GM06990 (cell line): ENCODE measurements at regions not wholly inside any gene's neighbourhood (a gene's known extent, or its start where the extent isn't known, plus 50 kb on each side); places are given as distances from the start of the nearest gene placed in this dataset.

Experiments used
- DNase-seq: peaks from one replicate; pipeline ENCODE4 v3.0.0-alpha.2; 2011; ENCODE audit not compliant: insufficient read length; ENCODE audit errors: extremely low read depth
- H3K27me3 ChIP-seq: replicated peaks from 2 replicates; pipeline ENCODE4 v1.6.0; 2011; ENCODE audit warnings: low read length; ENCODE audit not compliant: control insufficient read depth, insufficient read depth
- H3K36me3 ChIP-seq: 2 replicates; pipeline ENCODE4 v1.5.1; 2011; ENCODE audit warnings: low read length; ENCODE audit not compliant: control insufficient read depth, insufficient read depth
- H3K4me3 ChIP-seq: replicated peaks from 2 replicates; pipeline ENCODE4 v1.5.1; 2011; ENCODE audit warnings: low read depth, mild to moderate bottlenecking, control low read depth, low read length
- TF ChIP-seq, protein P1 (sequence below): IDR thresholded peaks from 2 replicates; pipeline ENCODE4 v1.5.1; 2011; ENCODE audit warnings: low read length, control low read depth, mild to moderate bottlenecking, inconsistent platforms; ENCODE audit not compliant: insufficient read depth, poor library complexity, severe bottlenecking

DNA sequence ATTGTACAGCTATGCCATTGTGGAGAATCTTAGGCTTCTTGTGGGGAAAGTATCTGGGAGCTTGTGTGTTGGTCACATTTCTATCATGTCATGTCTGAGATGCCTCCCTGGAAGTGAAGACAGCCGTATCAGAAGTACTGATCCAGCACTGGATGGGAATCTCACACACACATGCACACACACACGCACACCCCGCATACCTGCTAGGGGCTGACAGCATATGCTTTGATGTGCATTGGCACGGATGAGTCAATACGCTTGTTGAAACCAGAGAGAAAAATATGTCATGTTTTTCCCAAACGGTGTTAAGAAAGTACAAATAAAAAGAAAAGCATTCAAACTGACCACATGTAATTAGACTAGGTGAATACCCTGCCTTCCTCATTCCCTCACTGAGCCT lies 260.8 kb downstream of the KTN1 start:
- Histone ChIP-seq H3K4me3 (no peak overlapping the region), H3K36me3 (no peaks in the 10 kb centered on the region), H3K27me3 (no peaks in the 10 kb centered on the region)
- DNase-seq, result no peak
- TF ChIP-seq, protein P1, sequence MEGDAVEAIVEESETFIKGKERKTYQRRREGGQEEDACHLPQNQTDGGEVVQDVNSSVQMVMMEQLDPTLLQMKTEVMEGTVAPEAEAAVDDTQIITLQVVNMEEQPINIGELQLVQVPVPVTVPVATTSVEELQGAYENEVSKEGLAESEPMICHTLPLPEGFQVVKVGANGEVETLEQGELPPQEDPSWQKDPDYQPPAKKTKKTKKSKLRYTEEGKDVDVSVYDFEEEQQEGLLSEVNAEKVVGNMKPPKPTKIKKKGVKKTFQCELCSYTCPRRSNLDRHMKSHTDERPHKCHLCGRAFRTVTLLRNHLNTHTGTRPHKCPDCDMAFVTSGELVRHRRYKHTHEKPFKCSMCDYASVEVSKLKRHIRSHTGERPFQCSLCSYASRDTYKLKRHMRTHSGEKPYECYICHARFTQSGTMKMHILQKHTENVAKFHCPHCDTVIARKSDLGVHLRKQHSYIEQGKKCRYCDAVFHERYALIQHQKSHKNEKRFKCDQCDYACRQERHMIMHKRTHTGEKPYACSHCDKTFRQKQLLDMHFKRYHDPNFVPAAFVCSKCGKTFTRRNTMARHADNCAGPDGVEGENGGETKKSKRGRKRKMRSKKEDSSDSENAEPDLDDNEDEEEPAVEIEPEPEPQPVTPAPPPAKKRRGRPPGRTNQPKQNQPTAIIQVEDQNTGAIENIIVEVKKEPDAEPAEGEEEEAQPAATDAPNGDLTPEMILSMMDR, result no peak

DNA sequence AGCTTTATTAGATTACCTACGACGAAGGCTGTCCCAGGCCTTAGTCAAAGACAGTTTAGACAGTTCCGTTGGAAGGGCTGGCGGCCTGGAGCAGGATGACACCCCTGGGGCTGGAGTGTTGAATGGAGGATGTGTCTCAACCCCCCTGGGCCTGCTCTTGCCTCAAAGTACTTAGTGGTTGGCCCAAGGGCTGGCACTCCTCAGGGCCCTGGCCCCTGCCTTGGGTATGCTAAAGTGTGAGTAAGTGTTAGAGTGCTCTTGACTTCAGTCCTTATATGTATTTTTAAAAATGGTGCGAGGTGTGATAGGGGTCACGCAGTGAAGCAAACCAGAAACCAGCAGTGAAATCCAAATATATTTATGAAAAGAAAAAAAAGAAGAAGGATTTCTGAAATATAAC lies 261.6 kb downstream of the KTN1 start:
- no peak for DNase-seq
- TF ChIP-seq, protein P1, result no peak

DNA sequence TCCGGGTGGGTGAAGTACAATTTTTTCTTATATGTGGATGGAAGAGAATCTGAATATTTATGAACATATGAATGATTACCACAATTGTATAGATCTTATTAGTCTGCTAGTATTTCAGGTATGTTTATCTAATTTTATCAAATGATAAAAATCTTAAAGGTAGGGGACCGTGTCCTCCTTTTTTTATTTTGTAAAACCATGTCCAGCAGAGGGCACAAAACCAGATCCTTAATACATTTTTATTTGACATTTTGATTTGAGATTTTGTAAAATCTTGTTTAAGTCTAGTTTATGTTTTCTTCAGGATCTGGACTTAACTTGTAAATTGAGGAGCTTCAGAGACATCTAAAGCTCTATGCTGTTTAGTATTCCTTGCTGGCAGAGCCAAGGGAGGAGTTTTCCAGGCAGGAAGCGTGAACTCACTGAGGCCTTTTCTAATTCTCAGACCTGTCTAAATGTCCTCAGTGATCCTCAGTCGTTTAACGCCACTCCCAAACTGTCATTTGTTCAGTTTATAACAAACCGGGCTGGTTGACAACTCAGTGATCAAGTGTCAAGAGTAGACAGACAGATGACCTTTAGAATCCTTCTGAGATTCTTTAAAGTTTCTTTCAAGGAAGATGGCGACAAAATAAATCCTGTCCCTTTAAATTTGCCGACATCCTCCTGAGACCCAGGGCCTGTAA lies 263.9 kb downstream of the KTN1 start:
- TF ChIP-seq, protein P1, result no peak
- H3K4me3 ChIP-seq, result no peak overlapping the region

More for the DNA sequence above, 261.6 kb downstream of the KTN1 start:
- Histone ChIP-seq H3K27me3 (no peaks in the 10 kb centered on the region), H3K36me3 (no peaks in the 10 kb centered on the region), H3K4me3 (no peak overlapping the region)

DNA sequence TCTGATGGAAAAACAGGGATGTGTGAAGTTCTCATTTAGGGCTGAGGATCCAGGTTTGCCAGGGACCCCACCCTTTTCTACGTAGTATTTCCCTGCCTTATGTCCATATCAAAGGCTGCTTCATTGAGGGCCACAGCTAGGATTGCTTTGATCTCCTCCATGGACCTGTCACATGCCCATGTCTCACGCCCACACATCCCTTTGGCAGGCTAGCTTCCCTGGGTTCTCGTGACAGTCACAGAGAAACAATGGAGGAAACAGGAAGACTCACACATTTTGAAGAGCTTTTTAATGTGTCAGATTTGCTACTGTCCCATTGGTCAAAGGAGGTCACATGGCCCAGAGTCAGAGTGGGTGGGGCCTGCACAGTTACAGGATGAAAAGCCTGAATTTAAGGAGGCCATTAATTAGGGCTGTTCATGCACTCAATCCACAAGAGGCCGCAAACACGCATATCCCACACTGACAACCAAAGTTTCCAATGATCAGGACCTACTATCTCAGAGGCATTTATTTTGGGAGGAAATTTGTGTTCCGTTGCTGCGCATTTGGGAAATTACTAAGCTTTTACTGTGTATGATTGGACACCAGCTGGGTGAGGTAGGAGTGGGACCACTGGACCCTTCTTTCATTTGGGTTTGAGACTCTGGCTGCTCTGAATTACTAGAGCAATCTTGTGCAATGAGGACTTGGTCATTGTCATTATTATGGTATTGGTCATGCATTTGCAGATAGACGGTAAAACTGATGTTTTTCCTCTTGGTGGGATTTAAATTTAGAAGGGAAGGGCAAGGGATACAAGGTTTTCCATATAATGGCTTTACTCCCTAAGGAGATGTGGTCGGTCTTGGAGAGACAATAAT lies 266.2 kb downstream of the KTN1 start:
- DNase-seq, result no peak
- Histone ChIP-seq H3K27me3 (no peaks in the 10 kb centered on the region; the same call in 1 of the 2 replicates), H3K4me3 (no peak overlapping the region), H3K36me3 (no peaks in the 10 kb centered on the region)
- TF ChIP-seq, protein P1, result no peak

More for the DNA sequence above, 263.9 kb downstream of the KTN1 start:
- DNase-seq, result no peak
- no peaks in the 10 kb centered on the region for H3K36me3 ChIP-seq
- H3K27me3 ChIP-seq, result no peaks in the 10 kb centered on the region

DNA sequence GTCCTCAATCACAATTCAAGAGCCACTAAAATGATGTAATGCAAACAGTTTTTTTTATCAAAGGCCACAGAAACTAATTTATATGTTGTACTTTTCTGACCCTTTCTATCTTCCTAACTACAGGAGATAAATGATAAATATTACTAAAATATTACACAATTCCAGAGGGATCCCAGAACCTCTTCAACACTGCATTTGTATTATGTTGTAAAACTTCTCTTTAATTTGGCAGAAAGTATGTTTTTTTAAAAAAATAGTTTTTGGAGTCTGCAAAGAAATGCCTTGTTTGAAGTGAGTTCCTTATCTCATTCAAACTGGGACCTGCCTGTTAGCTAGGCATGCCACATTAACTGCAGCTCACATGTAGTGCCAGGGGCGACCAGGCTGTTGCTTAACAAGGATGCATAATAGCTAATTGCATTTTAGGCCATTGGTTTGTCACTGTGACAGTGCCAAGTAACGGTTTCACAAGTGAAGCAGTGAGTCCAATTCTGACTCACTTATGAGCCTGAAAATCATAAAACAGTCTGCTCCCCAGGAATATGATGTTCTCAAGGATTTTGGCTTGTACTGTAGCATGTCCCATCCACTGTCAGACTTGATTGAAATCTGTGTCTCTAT lies 266.9 kb downstream of the KTN1 start:
- TF ChIP-seq, protein P1, result no peak
- Histone ChIP-seq H3K27me3 (no peaks in the 10 kb centered on the region; the same call in 1 of the 2 replicates), H3K4me3 (no peak overlapping the region), H3K36me3 (no peaks in the 10 kb centered on the region)
- DNase-seq, result no peak
